ENCODE measurements at regions not wholly inside any gene's neighbourhood (a gene's known extent, or its start where the extent isn't known, plus 50 kb on each side); places are given as distances from the start of the nearest gene placed in this dataset.

DNA sequence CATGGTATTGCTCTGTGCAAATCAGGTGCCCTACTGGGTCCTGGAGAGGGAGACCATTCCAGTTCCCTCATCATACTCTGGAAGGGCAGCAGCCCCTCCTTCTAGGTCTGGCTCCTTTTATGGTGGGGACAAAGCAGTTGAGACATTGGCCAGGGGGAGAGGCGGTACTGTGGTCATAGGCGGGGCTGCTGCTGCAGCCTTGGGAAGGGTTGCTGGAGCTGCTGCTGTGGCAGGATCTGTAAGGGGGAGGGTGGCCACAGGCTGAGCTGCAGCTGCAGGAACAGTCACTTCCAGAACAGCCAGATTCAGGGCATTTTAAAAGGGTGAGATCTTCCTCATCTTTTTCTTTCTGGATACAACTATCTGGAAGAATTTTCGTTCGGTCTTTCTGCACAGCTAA, 233.0 kb upstream of the SGCD start:
- H3K4me3 ChIP-seq (ENCODE audit: low read length): no peak overlapping the region
- no peak for DNase-seq (ENCODE audit: low read depth)
- TF ChIP-seq, protein P1, sequence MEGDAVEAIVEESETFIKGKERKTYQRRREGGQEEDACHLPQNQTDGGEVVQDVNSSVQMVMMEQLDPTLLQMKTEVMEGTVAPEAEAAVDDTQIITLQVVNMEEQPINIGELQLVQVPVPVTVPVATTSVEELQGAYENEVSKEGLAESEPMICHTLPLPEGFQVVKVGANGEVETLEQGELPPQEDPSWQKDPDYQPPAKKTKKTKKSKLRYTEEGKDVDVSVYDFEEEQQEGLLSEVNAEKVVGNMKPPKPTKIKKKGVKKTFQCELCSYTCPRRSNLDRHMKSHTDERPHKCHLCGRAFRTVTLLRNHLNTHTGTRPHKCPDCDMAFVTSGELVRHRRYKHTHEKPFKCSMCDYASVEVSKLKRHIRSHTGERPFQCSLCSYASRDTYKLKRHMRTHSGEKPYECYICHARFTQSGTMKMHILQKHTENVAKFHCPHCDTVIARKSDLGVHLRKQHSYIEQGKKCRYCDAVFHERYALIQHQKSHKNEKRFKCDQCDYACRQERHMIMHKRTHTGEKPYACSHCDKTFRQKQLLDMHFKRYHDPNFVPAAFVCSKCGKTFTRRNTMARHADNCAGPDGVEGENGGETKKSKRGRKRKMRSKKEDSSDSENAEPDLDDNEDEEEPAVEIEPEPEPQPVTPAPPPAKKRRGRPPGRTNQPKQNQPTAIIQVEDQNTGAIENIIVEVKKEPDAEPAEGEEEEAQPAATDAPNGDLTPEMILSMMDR (IDR thresholded peaks at IDR 0.05; ENCODE audit: insufficient read depth, low read depth, low read length, missing control alignments): no peak

DNA sequence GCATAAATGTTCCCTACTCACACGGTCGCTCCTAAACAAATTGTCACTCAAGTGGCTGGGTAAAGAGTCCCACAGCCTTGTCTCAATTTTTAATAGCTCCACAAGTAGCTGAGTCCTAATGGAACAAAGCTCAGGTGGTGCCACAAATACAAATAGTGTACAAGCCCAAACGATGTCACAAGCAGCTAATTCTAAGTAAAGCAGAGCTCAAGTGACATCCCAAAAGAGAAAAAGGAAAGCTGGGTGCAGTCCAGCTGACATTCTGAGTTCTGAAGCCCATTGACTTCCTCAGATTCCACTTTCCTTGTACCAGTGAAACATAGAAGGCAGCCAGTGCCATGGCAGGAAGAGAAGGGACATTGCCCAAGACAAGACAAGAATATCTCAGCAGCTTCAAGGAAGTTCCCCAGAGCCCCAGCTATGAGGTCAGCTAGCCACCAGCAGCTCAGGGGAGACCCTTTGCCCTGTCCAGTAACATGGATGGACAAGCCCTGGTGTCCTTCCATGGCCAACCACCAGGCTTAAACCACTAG, 231.2 kb upstream of the SGCD start:
- H3K4me3 ChIP-seq (ENCODE audit: low read length): no peak overlapping the region
- TF ChIP-seq, protein P1 (IDR thresholded peaks at IDR 0.05; ENCODE audit: insufficient read depth, low read depth, low read length, missing control alignments): no peak
- no peak for DNase-seq (ENCODE audit: low read depth)

DNA sequence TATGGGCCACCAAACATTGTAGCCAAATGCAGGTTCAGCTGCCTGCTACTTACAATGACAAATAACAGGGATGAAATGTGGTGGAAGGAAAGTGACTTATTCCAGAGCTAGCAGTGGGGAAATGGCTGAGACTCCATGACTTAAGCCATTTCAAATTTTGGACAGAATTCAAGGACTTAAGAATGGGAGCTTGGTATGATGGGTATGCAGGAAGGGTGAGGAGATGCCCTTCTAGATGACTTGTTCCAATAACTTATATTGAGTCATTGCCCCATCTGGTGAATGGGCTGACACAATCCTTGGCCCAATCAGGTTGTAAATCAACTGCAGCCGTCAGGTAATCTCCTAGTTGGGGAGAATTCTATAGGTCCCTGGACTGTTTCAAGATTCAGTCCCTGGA, 230.7 kb upstream of the SGCD start:
- TF ChIP-seq, protein P1 (IDR thresholded peaks at IDR 0.05; ENCODE audit: insufficient read depth, low read depth, low read length, missing control alignments): no peak
- no peak for DNase-seq (ENCODE audit: low read depth)
- H3K4me3 ChIP-seq (ENCODE audit: low read length): no peak overlapping the region

DNA sequence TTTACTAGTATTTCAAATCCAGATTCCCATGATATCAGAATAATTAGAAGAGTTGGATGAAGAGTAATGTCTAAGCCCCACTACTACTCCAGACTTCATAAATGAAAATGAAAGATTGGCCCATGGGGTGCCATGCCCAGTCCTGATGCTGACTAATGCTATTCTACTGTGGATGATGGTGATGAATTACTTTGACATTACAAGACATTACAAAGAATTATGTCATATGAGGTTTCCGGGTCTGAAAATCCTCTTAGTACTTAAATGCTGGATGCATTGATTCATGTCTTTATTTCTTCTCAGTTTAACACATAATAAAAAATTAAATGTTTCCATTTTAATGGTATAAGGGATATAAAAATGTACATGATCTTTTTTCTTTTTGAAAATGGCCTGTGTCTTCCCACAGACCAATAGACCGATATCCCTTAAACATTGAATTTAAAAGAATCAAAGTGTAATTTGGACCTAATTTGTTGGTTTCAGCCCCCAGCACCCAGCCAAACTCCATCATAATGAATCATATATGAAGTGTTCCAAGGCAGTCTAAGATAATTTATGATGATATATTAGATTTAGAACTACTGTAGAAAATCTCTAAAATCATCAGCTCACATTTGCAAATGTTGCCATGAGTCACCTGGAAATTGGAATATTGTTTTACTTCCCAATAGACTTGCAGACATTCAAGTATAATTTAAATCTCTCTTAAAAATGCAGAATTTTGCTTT, 223.6 kb upstream of the SGCD start:
- H3K4me3 ChIP-seq (ENCODE audit: low read length): no peak overlapping the region
- no peak for DNase-seq (ENCODE audit: low read depth)

DNA sequence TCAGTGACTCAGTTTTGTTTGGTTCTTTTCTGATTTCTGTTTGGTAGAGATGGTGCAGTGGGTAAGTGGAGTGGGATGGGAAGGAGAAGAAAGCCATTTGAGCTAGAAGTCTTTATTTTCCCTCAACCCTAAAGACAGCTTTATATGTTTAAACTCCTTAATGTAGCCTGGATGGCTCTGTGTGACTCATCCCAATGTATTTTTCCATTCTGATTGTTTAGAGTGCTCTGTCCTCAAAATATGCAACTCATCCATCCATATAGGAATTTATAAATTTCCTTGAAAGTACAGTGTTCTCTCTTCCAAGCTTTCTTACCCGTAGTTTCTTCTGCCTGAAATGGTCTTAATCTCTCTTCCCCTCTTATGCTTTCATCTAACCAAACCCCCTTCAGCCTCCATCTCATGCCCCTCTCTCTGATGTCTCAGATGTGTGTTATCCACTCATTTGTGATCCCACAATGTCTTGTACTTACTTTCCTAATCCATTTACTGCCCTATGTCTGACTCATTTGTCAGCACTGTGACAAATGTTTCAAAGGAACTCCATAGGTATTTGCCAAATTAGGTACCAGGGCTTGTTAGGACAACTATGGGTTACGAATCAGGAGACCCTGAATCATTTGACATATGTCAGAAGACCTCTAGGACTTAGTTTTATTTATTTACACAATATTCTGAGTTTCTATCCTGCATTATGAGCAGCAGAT, 217.5 kb upstream of the SGCD start:
- DNase-seq (ENCODE audit: low read depth): no peak
- no peak overlapping the region for H3K4me3 ChIP-seq (ENCODE audit: low read length)
- TF ChIP-seq, protein P1 (IDR thresholded peaks at IDR 0.05; ENCODE audit: insufficient read depth, low read depth, low read length, missing control alignments): no peak

More for the DNA sequence above, 223.6 kb upstream of the SGCD start:
- TF ChIP-seq, protein P1 (IDR thresholded peaks at IDR 0.05; ENCODE audit: insufficient read depth, low read depth, low read length, missing control alignments): no peak

DNA sequence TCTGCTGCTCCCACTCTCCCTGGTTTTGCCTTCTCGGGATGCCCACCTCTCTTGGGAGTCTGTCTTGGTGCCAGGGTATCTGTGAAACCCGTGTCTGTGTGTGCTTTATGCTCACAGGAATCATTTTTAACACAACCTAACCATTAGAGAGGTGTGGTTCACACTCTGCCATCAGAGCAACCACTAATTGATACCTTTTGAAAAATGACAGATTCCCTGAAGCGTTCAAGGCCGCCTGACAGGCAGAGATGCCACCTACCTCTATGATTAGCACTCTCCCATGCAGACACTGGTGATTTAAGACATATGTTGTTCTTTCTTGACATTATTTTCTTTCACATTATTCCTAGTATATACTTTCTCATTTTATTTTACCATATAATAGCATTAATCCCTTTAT, 207.3 kb upstream of the SGCD start:
- no peak overlapping the region for H3K4me3 ChIP-seq (ENCODE audit: low read length)
- TF ChIP-seq, protein P1 (IDR thresholded peaks at IDR 0.05; ENCODE audit: insufficient read depth, low read depth, low read length, missing control alignments): no peak

More for the DNA sequence above, 207.3 kb upstream of the SGCD start:
- DNase-seq (ENCODE audit: low read depth): no peak
